ENCODE measurements at regions not wholly inside any gene's neighbourhood (a gene's known extent, or its start where the extent isn't known, plus 50 kb on each side); places are given as distances from the start of the nearest gene placed in this dataset.

- DNase-seq = no peak
These were observed 293.2 kb downstream of the SOX9 start for GRCh38 chr17:72414032-72414396.

GRCh38 chr17:72414967-72415853 lies 294.4 kb downstream of the SOX9 start:
- DNase-seq = no peak

DNA sequence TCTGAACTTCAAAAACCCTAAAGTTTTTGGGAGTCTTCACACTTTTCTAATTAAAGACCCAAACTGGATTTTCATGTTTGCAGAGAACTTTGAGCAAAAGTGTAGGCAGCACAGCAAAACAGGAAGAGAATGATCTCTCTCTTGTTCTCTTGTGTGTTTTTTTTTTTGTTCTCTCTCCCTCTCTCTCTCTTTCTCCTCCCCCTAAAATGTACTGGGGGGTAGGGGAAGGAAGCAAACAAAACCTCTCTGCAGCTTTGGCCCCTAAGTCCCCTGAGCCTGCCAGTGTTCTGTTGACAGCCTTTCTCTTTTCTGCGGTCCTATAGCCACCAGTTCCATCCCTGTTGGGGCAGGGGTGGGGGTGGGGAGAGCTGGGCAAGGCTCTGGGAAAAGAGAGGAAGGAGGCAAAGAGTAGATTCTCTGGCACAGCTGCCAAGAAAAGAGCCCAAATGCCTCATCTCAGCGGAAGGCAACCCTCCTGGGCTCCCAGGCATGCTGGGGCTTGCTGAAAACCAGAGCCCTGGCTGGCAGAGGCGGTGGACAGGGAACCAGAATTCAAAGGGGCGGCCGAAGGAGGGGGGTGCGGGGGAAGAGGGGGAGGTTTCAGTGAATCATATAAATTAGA lies 295.3 kb downstream of the SOX9 start:
- no peak for DNase-seq

GRCh38 chr17:72416905-72417304 lies 296.1 kb downstream of the SOX9 start:
- no peak for DNase-seq

- DNase-seq = no peak
These were observed 296.8 kb downstream of the SOX9 start for GRCh38 chr17:72417627-72418026.

GRCh38 chr17:72419866-72420774 lies 299.3 kb downstream of the SOX9 start:
- DNase-seq = no peak

DNA sequence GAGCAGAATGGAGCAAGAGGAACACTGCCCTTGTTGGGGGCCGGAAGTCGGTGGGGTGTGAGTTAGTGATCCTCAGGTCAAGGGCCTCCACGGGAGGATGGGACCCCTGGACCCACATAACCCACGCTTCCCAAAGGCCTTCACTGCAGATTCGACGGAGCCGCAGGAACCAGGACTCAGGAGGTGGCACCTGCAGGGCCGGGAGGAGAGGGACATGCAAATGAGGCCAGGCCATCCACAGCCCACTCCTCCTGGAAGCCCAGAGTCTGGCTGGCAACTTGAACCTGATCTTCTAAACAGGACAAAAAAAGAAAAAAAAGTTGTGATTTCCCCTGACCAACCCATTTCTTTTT lies 299.9 kb downstream of the SOX9 start:
- no peak for DNase-seq

- no peak for DNase-seq
These were observed 300.6 kb downstream of the SOX9 start for GRCh38 chr17:72421128-72422092.

GRCh38 chr17:72422204-72422504 lies 301.3 kb downstream of the SOX9 start:
- no peak for DNase-seq

DNA sequence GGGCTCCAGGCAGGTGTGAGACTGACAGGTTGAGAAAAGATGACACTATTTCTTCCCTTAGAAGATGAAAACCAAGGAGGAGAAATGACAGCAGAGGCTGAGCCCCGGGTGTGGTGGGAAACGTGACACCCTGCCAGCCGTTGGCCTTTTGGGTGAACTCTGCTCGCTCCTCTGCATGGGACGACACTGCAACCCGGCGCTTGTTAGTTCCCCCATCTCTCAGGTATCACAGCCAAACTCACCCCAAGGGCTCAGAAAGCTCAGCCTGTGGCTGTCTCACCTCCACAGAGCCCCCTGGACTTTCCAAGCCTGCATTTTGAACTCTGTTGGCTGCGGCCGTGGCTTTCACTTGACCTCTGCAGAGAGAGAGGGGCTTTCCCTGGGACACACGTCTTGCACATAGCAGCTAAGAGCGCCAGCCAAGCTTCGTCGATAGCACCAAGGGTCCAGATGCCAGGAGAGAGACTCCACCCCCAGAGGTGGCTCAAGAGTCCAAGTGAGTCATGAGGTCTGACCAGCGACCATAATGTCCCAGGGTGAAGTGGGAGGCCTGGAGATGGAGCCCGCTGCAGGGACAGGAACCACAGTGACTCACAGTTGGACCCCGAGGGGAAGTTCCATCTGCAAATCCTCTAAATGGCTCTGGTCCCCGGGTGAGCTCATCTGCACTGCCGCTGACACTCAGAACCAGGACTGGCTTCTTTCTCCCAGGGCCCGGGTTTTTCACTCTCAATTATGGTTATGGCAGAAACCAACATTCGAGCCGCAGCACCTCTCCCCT lies 301.9 kb downstream of the SOX9 start:
- DNase-seq = no peak

- no peak for DNase-seq
These were observed 302.4 kb downstream of the SOX9 start for GRCh38 chr17:72423286-72423589.

DNA sequence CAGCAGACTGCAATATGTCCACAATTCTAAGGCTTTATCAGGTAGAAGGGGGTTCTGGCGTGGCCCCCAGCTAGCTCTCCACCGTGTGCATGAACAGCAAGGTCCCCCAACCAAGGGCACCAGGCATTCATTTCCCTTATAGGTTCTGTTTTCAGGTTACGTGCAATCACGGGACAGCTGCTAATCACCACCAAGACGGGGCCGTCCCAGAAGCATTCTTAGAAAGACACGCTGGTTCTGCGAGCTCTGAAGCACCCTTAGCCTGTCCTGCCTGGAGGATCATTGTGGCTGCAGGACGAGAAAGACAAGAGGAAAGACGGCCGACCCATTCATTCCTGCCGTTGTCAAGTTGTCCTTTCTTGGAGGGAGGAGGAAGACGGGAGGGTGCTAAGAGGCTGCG lies 302.9 kb downstream of the SOX9 start:
- no peak for DNase-seq

- no peak for DNase-seq
These were observed 303.8 kb downstream of the SOX9 start for GRCh38 chr17:72424505-72425117.

GRCh38 chr17:72425133-72425793 lies 304.4 kb downstream of the SOX9 start:
- DNase-seq = no peak

DNA sequence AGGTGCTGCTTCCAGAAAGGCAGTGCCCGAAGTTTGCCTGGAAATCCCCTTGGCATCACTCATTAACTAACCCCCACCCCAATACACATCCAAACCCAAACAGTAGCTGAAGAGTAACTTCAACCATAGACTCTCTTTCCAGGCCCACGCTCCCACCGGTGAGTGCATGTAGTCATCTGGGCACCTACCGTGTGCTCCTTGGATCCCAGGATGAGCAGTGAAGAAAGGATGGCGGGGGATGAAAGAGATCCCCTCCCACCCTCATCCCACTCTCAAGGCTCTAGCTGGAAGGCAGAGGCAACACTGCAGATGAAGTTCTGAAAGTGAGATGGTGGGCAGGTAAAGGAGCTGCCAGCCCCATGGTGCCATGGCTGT lies 305.0 kb downstream of the SOX9 start:
- no peak for DNase-seq

- no peak for DNase-seq
These were observed 305.5 kb downstream of the SOX9 start for GRCh38 chr17:72426321-72426720.

DNA sequence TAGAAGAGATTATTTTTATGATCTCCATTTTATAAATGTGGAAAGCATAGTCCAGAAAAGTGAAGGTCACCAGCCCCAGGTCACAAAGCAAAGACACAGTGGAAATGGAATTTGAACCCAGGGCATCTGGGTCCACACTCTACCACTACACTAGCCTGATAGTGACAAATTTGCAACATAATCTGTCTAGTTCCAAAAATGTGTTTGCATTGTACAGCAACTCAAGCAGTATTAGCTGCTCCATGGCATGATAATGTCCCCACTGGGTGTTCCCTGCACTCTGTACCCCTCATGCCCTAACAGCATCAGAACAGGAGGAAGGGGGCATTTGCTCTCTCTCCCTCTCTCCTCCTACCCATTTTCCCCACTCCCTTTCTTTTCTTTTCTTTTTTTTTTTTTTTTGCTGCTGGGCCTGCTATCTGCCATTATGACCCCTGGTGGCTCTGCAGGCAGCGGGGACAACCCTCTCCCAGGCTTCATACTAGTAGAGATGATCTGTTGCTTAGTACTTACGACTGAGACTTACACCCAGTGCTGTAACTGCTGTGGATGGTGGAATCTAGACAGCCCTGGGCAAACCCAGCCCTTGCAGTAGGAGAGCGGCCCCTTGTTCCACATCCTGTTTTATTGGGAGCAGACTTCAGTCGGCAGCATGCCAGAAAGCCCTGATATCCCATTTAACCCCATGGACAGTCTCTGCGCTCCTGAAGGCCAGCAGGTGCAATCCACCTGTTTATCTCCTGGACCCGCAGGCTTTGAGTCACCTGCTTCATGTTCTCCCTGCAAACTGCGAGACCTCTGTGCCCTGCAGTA lies 306.3 kb downstream of the SOX9 start:
- DNase-seq = no peak

DNA sequence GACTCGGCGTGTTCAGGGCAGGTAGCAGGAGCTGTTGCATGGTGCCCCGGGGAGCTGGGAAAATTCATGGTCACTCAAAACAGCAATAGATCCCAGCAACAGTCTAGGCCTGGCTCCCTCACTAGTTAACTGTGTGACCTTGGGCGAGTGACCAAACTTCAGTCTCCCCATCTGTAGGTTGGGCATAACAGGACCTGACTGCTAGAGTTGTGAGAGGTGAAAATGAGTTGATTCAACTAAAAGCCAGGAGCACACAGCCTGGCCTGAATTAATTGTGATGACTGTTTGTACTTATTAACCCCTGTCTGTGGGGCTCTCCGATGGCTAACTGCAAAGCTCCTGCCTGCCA lies 306.9 kb downstream of the SOX9 start:
- DNase-seq = no peak

DNA sequence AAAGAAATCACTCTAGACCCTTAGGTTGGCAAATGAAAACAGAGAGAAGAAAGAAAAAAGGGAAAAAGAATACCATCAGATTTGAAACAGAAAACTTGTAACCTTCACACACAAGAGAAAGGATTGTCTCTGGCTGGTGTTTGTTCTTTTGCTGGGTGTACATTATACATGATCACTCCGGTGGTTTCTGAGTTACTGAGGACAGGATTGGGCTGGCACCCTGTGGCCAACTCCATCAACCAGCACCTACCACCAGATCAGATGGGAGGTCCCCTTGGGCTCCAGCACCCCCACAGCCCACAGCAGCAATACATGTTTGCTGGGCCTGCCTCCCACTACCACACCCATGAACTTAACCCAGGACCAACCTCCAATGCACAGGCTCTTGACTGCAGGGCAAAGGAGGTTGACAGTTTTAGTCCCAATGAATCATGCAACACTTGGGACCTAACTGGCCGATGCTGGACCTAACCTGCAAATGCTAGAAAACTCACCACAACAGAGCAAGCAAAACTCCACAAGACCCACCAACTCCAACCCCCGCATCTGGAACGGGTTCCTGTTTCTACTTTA lies 308.3 kb downstream of the SOX9 start:
- no peak for DNase-seq
